OCI-LY1 (cell line): ENCODE measurements at regions not wholly inside any gene's neighbourhood (a gene's known extent, or its start where the extent isn't known, plus 50 kb on each side); places are given as distances from the start of the nearest gene placed in this dataset.

Source experiments
- CTCF ChIP-seq: fragments of 200-600 bp; sonication (generic), shearing (Covaris generic); IDR thresholded peaks from 2 replicates; pipeline ENCODE4 v1.5.1; 2017; ENCODE audit warnings: mild to moderate bottlenecking, antibody characterized with exemption, low read length, moderate library complexity, mixed read lengths
- EZH2 ChIP-seq: fragments of 200-600 bp; sonication (generic), shearing (Covaris generic); IDR thresholded peaks from 2 replicates; pipeline ENCODE4 v1.8.0; 2017; ENCODE audit warnings: borderline replicate concordance, mixed run types, mild to moderate bottlenecking, antibody characterized with exemption, low read length, moderate library complexity, mixed read lengths

DNA sequence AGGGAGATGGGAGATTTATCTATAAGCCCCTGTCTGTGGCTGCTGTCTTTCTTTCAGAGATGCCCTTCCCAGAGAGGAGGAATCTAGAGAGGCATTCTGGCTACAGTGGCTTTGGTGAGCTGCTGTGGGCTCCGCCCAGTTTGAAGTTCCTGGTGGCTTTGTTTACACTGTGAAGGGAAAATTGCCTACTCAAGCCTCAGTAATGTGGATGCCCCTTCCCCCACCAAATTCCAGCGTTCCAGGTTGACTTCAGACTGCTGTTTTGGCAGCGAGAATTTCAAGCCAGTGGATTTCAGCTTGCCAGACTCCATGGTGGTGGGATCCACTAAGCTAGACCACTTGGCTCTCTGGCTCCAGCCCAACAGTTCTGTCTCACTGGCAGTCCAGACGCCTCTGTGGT lies 951.6 kb downstream of the CCSER2 start:
- TF ChIP-seq CTCF (no peak), EZH2 (no peak)
